ENCODE measurements at regions not wholly inside any gene's neighbourhood (a gene's known extent, or its start where the extent isn't known, plus 50 kb on each side); places are given as distances from the start of the nearest gene placed in this dataset.
A peak's percentile ranks its signal among the peaks of the same experiment; 100 is the strongest.

DNA sequence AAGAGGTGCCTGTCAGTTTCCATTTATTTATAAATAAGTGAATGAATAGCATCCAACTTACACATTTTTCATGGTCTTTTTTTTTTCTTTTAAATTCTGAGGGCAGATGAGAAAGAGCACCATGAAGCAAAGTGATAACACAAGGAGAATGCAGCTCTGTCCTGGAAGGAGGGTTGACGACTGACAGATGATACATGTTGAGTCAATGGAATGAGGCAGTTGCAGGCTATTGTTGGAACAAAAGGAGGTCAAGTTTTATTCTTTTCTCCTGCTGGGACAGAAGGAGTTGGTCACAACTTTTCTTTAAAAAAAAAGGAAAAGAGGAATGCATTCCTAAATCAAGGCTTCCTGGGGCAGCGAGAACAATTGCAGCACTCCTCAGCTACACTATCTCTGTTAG, 119.9 kb upstream of the PLEKHG7 start:
- no peak for DNase-seq (ENCODE audit: low spot score)

GRCh38 chr12:92582475-92582874, 120.3 kb upstream of the PLEKHG7 start:
- DNase-seq (ENCODE audit: low spot score), result no peak

GRCh38 chr12:92581604-92582003, 121.2 kb upstream of the PLEKHG7 start:
- DNase-seq (ENCODE audit: low spot score), result no peak

DNA sequence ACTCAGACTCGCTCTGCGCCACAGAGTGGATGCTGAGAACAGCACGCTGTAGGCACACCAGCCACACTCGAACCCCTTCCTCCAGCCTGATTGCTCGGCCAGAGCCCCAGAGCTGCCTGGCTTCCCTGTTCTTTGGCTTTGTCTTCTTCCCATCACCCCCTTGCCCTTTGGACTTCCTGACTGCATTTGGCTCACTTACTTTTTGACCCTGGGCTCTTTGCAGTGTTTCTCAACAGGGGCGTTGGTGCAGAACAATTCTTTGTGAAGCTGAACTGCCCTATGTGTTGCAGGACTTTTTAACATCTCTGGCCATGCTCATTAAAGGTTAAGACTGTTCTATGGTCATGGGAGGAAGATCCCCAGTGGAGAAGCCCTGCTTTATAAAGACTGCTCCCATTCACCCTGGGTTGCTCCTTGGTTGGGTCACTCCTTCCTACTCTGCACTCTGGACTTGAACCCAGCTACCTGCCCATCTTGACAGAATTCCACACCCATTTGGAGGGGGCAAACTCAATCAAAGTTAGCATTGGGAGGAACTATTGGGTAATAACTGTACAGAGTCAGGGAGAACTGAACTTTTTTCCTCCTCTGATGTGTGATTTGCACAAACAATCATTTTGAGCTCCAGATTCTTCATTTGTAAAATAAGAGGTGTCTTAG, 127.7 kb upstream of the PLEKHG7 start:
- no peak for DNase-seq (ENCODE audit: low spot score)

GRCh38 chr12:92574051-92574783, 128.6 kb upstream of the PLEKHG7 start:
- peak; percentile 48 for DNase-seq (ENCODE audit: low spot score)

DNA sequence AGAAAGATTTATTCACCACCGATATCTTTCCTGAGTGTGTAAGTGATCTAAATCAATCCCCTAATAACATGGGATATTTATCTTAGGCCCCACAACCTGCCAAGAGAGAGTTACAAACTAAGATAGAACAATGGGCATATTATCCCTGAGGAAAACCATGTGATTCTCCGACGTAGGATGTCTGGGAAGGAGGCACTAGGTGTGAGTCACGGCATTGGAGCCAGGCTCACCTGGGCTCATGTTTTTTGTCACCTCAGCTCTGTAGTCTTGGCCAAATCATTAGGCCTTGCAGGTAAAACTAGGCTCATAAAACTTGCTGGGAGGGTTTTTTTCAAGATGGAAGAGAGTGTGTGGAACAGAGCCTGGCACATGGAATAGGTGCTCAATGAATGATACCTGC, 129.7 kb upstream of the PLEKHG7 start:
- no peak for DNase-seq (ENCODE audit: low spot score)

DNA sequence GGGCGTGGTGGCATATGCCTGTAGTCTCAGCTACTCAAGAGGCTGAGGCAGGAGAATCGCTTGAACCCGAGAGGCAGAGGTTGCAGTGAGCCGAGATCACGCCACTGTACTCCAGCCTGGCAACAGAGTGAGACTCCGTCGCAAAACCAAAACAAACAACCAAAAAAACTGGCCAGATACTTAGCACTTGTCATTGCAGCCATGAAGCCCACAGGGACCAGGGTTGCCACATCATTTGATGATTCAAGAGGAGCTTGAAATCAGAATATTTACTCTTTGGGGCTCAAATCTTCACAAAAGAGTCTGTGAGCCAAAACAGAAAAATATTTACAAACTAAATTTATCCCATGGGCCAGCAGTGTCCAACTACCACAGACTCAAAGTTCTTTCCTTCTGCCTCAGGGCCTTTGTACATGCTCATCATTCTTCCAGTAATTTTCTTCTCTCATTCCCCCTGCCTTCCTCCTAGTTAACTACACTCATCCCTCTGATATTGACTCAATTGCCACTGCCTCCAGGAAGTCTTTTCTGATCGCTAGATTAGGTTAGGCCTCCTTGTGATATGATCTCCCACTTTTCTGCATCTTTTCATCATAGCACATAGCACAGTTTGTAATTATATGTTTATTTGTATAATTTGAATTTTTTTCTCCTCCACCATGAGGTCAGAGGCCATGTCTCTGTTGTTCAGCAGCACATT, 130.8 kb upstream of the PLEKHG7 start:
- no peak for DNase-seq (ENCODE audit: low spot score)

- no peak for DNase-seq (ENCODE audit: low spot score)
Measured at GRCh38 chr12:92571169-92571568, 131.6 kb upstream of the PLEKHG7 start.

DNA sequence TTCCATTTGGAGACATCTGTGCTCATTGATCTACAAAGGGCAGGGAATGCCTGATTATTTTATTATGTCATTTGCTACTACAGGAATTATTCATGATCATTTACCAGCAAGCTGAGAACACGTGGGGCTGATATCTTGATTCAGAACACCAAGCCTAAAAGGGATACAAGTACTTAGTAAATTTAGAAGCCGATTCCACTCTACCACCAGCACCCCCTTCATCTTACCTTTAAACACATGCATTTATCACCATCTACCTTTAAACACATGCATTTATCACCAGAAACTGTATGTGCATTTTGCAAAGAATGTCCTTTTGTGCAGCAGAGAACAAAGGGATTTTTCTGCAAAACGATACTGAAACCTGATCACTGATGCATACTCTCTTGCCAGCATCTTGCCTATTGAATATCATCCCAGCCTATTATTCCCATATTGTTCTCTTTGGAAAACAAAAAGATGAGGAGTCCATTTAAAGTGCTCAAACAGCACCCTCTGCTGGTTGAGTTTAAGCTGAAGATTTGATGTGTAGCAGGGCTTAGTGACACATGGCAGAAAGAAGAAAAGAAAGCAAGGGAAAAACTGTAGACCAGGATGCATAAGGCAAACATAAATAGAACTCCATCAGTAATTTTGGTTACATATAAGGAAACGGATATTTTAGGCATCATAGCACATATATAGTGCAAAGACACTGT, 132.6 kb upstream of the PLEKHG7 start:
- DNase-seq (ENCODE audit: low spot score), result peak; percentile 86

DNA sequence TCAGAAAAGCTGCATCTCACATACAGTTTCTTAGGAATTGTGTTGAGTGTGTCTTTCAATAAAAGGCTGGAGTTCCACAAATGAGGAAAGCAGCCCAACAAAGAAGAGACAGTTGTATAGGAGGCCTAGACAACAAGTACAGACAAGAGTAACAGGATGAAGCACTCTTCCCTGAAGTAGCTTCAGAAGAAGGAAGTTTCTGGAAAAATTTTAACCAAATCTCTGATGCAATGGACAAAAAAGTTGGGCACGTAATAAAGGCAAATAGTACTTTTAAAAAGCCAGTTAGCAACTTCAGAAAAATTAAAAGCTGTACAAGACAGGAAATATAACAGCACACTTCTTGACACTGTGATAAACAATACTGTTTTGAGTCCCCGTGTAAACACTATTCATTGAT, 134.1 kb upstream of the PLEKHG7 start:
- DNase-seq (ENCODE audit: low spot score), result no peak

- DNase-seq (ENCODE audit: low spot score), result no peak
Measured at GRCh38 chr12:92566448-92567019, 136.3 kb upstream of the PLEKHG7 start.

DNA sequence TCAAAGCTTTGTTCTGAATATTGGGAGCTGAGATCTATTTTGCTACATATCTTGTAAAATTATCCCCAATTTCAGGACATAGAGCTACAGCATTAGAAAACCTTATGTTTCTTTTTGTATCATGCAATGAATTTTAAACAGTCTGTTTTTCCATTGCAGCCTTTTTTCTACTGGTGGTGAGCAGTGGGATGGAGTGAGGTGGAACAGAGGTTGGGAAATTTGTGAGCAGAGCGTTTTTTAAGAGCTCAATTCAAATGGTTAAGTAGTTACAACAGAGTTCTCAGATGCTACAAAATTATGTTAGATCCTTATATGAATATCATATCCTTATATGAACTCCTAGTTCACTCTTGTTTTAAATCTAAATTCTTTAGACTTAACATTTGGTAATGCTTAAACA, 139.0 kb upstream of the PLEKHG7 start:
- no peak for DNase-seq (ENCODE audit: low spot score)

- DNase-seq (ENCODE audit: low spot score), result no peak
Measured at GRCh38 chr12:92562063-92562734, 140.6 kb upstream of the PLEKHG7 start.

GRCh38 chr12:92561543-92561899, 141.3 kb upstream of the PLEKHG7 start:
- no peak for DNase-seq (ENCODE audit: low spot score)

DNA sequence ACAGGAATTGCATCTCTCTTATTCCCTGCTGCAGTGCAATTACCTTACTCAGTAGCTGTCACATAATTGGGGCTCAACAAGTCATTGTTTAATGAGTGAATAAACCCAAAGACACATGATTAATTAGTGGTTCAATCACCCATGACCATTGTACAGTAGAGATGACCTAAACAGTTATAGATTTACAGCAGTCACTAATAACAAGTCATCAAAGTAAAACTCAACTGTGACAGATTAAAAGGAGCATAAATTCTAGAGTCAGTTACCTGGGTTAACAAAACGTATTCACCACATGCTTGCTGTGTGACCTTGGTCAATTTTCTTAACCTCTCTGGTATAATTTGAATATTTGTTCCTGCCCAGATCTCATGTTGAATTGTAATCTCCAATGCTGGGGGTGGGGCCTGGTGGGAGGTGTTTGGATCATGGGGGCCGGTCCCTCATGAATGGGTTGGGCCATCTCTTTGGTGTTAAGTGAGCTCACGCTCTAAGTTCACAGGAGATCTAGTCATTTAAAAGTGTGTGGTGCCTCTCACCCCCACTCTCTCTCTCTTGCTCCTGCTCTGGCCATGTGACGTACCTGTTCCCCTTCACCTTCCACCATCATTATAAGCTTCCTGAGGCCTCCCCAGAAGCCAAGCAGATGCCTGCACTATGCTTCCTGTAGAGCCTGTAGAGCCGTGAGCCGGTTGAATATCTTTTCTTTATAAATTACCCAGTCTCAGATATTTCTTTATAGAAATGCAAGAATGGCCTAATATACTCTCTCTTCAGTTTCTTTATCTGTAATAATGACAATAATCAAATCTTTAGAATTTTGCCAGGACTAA, 141.9 kb upstream of the PLEKHG7 start:
- DNase-seq (ENCODE audit: low spot score), result no peak

- DNase-seq (ENCODE audit: low spot score), result no peak
Measured at GRCh38 chr12:92558806-92559205, 144.0 kb upstream of the PLEKHG7 start.

- DNase-seq (ENCODE audit: low spot score), result no peak
Measured at GRCh38 chr12:92558215-92558773, 144.5 kb upstream of the PLEKHG7 start.

GRCh38 chr12:92557422-92557724, 145.4 kb upstream of the PLEKHG7 start:
- no peak for DNase-seq (ENCODE audit: low spot score)

GRCh38 chr12:92556637-92557421, 146.0 kb upstream of the PLEKHG7 start:
- DNase-seq (ENCODE audit: low spot score), result no peak

Data from SK-N-DZ (cell line).